Thyroid gland (tissue), 4 donors: ENCODE measurements at regions not wholly inside any gene's neighbourhood (a gene's known extent, or its start where the extent isn't known, plus 50 kb on each side); places are given as distances from the start of the nearest gene placed in this dataset.
"Not testable (repeated sequence)": the region's sequence is repeated elsewhere in the genome, so short reads cannot be mapped to it uniquely, and the experiment has no call there.

Source experiments
- DNase-seq, 2 donors: peaks; one replicate each; pipeline ENCODE4 v3.0.0-alpha.2; 2019
- H3K27ac ChIP-seq, 3 donors: fragments of 200-600 bp; sonication (generic); 1 replicate in 2 of 3; 2 replicates in 1 of 3; pipeline ENCODE4 v1.5.1; 2016 to 2019; ENCODE audit warnings: mild to moderate bottlenecking in 1 of 3, moderate library complexity in 1 of 3
- H3K27me3 ChIP-seq: fragments of 200-600 bp; sonication (generic); one replicate; pipeline ENCODE4 v1.5.1; 2019
- H3K36me3 ChIP-seq, 2 donors: fragments of 200-600 bp; sonication (generic); one replicate each; pipeline ENCODE4 v1.5.1; 2016 to 2019
- H3K4me1 ChIP-seq, 2 donors: fragments of 200-600 bp; sonication (generic); one replicate each; pipeline ENCODE4 v1.5.1; 2017 to 2019
- H3K4me3 ChIP-seq, 3 donors: fragments of 200-600 bp; sonication (generic); replicated peaks in 1 of 3; 1 replicate in 2 of 3; 2 replicates in 1 of 3; pipeline ENCODE4 v1.5.1; 2016; ENCODE audit warnings: mild to moderate bottlenecking in 1 of 3
- H3K9me3 ChIP-seq: fragments of 200-600 bp; sonication (generic); one replicate; pipeline ENCODE4 v1.5.1; 2017
- POLR2A ChIP-seq, 2 donors: fragments of 450-650 bp; IDR thresholded peaks; one replicate each; pipeline ENCODE4 v1.6.1; 2017; ENCODE audit warnings: antibody characterized with exemption in 2 of 2, mild to moderate bottlenecking in 2 of 2, moderate library complexity in 1 of 2
- WGBS, 2 donors: methylation state at CpG; one replicate each; pipeline ENCODE4 v1.1.5; 2017; 5-methylcytosine and 5-hydroxymethylcytosine counted together
- intact Hi-C: fragments of 100-400 bp; cut with DNase I; formaldehyde crosslinking; loops from one replicate; pipeline ENCODE4 v1.15.1; 2023
- TF ChIP-seq, protein P1 (sequence below), 6 experiments: fragments of 200-600 bp in 3 of 6; fragments of 450-650 bp in 3 of 6; sonication (generic) in 3 of 6; IDR thresholded peaks; one replicate each; pipeline ENCODE4 v1.5.1; 2016 to 2019; ENCODE audit warnings: antibody characterized with exemption in 6 of 6, mild to moderate bottlenecking in 2 of 6, inconsistent platforms in 1 of 6, moderate library complexity in 1 of 6

GRCh38 chr18:59848002-59848401 lies 51.8 kb upstream of the PMAIP1 start:
- 73 to 84% methylated on average over 4 of the region's 4 CpGs for WGBS, 2 donors
- H3K36me3 ChIP-seq = no peaks in the 10 kb centered on the region
- H3K27ac ChIP-seq = no peak overlapping the region

DNA sequence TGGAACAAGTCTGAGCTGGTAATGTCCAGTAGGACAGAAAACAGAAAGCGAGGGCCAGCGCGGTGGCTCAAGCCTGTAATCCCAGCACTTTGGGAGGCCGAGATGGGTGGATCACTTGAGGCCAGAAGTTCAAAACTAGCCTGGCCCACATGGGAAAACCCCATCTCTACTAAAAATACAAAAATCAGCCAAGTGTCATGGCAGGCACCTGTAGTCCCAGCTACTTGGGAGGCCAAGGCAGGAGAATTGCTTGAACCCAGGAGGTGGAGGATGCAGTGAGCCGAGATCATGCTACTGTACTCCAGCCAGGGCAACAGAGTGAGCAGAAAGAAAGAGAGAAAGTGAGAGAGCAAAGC lies 52.3 kb upstream of the PMAIP1 start:
- H3K27ac ChIP-seq, H3K4me3 ChIP-seq, H3K4me1 ChIP-seq, H3K36me3 ChIP-seq, H3K9me3 ChIP-seq, DNase-seq, H3K27me3 ChIP-seq, intact Hi-C loops: not testable (repeated sequence)
- 92 to 94% methylated on average over 5 of the region's 5 CpGs for WGBS, 2 donors

More at GRCh38 chr18:59848002-59848401, 51.8 kb upstream of the PMAIP1 start:
- no peaks in the 10 kb centered on the region for H3K4me1 ChIP-seq
- H3K9me3 ChIP-seq = no peaks in the 10 kb centered on the region
- no peak for TF ChIP-seq POLR2A (IDR thresholded peaks at IDR 0.05)
- TF ChIP-seq, protein P1, sequence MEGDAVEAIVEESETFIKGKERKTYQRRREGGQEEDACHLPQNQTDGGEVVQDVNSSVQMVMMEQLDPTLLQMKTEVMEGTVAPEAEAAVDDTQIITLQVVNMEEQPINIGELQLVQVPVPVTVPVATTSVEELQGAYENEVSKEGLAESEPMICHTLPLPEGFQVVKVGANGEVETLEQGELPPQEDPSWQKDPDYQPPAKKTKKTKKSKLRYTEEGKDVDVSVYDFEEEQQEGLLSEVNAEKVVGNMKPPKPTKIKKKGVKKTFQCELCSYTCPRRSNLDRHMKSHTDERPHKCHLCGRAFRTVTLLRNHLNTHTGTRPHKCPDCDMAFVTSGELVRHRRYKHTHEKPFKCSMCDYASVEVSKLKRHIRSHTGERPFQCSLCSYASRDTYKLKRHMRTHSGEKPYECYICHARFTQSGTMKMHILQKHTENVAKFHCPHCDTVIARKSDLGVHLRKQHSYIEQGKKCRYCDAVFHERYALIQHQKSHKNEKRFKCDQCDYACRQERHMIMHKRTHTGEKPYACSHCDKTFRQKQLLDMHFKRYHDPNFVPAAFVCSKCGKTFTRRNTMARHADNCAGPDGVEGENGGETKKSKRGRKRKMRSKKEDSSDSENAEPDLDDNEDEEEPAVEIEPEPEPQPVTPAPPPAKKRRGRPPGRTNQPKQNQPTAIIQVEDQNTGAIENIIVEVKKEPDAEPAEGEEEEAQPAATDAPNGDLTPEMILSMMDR (IDR thresholded peaks at IDR 0.05) = no peak
- intact Hi-C loops = no loop called here
- no peaks in the 10 kb centered on the region for H3K27me3 ChIP-seq
- DNase-seq = no peak
- H3K4me3 ChIP-seq = no peak overlapping the region

- 82 to 83% methylated on average over 9 of the region's 9 CpGs for WGBS, 2 donors
- Histone ChIP-seq H3K36me3 (no peaks in the 10 kb centered on the region), H3K4me1 (no peaks in the 10 kb centered on the region), H3K27ac (no peak overlapping the region), H3K9me3 (no peaks in the 10 kb centered on the region), H3K4me3 (no peak overlapping the region), H3K27me3 (no peaks in the 10 kb centered on the region)
- TF ChIP-seq POLR2A (IDR thresholded peaks at IDR 0.05) = no peak
- TF ChIP-seq, protein P1 (IDR thresholded peaks at IDR 0.05) = no peak
- intact Hi-C loops = no loop called here
- DNase-seq = no peak
Measured at GRCh38 chr18:59846814-59847490, 52.8 kb upstream of the PMAIP1 start.

- 94 to 98% methylated on average over 4 of the region's 4 CpGs for WGBS, 2 donors
- TF ChIP-seq, protein P1 (IDR thresholded peaks at IDR 0.05) = no peak
- TF ChIP-seq POLR2A (IDR thresholded peaks at IDR 0.05) = no peak
- Histone ChIP-seq H3K4me3 (no peak overlapping the region), H3K27ac (no peak overlapping the region), H3K36me3 (no peaks in the 10 kb centered on the region), H3K4me1 (no peaks in the 10 kb centered on the region), H3K9me3 (no peaks in the 10 kb centered on the region), H3K27me3 (no peaks in the 10 kb centered on the region)
- no peak for DNase-seq
- intact Hi-C loops = no loop called here
Measured at GRCh38 chr18:59842947-59843346, 56.8 kb upstream of the PMAIP1 start.

DNA sequence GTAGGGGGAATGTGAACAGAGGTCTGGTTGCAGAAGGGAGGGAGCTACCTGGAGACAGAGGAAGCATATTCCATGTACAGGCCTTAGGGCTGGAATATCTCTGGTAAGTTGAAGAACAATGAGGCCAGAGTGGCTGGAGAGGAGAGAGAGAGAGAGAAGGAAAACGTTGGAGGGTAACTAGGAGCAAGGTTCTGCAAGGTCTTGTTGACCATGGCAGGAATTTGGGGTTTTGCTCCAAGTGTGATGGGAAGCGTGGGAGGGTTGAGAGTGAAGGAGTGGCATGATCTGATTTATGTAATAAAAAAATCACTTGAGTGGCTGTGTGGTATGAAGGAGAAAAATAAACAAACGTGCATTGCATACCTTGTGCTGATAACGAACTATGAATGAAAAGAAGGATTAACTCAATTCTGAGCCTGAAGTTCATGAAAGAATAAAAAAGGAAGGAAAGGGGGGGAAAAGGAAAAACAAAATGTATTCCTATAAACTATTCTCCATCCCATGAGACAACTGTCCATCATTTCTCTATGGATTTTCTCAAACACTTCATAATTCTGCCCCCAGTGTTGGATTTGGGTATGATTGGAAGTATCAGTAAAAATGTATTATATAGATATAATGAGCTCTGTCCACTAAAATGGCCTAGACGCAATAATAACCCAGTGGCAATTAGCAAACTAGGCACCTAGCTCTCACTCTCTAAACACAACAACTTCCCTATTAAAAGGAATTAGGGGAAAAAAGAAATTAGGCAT lies 59.7 kb upstream of the PMAIP1 start:
- no peaks in the 10 kb centered on the region for H3K36me3 ChIP-seq
- no peak overlapping the region for H3K4me3 ChIP-seq
- no peaks in the 10 kb centered on the region for H3K27me3 ChIP-seq
- DNase-seq = no peak
- intact Hi-C loops = no loop called here
- H3K9me3 ChIP-seq = no peaks in the 10 kb centered on the region
- no peak overlapping the region for H3K27ac ChIP-seq
- TF ChIP-seq, protein P1 (IDR thresholded peaks at IDR 0.05) = no peak
- no peak for TF ChIP-seq POLR2A (IDR thresholded peaks at IDR 0.05)
- 73 to 80% methylated on average over 5 of the region's 5 CpGs for WGBS, 2 donors
- no peaks in the 10 kb centered on the region for H3K4me1 ChIP-seq
